OCI-LY7 (cell line): ENCODE measurements at regions not wholly inside any gene's neighbourhood (a gene's known extent, or its start where the extent isn't known, plus 50 kb on each side); places are given as distances from the start of the nearest gene placed in this dataset.

Source experiments
- EZH2phosphoT487 ChIP-seq: fragments of 200-600 bp; sonication (generic); IDR thresholded peaks from 2 replicates; pipeline ENCODE4 v1.6.1; 2018; ENCODE audit warnings: low read depth, borderline replicate concordance, mild to moderate bottlenecking, mixed run types, antibody characterized with exemption, low read length, moderate library complexity, mixed read lengths
- TF ChIP-seq, protein P1 (sequence below): fragments of 200-600 bp; sonication (generic); conservative IDR thresholded peaks from 2 replicates; pipeline ENCODE4 v1.5.1; 2014; ENCODE audit warnings: mild to moderate bottlenecking, antibody characterized with exemption, low read length, moderate library complexity, mixed read lengths

DNA sequence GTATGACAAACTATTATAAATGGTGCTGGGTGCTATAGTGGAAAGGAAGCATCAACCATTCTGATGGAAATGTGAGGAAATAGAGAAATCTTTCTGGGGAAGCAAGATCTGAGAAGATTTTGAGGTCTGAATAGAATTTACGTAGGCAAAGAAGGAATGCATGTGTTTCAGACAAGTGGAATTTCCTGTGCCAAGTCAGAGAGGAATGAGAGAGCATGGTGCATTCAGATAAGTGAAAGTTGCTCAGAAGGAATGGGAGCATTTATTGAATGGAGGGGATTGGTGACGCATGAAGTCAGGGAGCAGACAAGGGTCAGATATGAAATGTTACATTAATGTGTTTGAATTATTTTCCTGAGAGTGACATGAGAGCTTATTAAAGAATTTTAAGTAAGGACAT is 725.5 kb downstream of the METTL15 start:
- TF ChIP-seq, protein P1, sequence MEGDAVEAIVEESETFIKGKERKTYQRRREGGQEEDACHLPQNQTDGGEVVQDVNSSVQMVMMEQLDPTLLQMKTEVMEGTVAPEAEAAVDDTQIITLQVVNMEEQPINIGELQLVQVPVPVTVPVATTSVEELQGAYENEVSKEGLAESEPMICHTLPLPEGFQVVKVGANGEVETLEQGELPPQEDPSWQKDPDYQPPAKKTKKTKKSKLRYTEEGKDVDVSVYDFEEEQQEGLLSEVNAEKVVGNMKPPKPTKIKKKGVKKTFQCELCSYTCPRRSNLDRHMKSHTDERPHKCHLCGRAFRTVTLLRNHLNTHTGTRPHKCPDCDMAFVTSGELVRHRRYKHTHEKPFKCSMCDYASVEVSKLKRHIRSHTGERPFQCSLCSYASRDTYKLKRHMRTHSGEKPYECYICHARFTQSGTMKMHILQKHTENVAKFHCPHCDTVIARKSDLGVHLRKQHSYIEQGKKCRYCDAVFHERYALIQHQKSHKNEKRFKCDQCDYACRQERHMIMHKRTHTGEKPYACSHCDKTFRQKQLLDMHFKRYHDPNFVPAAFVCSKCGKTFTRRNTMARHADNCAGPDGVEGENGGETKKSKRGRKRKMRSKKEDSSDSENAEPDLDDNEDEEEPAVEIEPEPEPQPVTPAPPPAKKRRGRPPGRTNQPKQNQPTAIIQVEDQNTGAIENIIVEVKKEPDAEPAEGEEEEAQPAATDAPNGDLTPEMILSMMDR = no peak
- TF ChIP-seq EZH2phosphoT487 = no peak
